GM12878 (cell line): ENCODE measurements at regions not wholly inside any gene's neighbourhood (a gene's known extent, or its start where the extent isn't known, plus 50 kb on each side); places are given as distances from the start of the nearest gene placed in this dataset.

ENCODE experiments used
- ATAC-seq: fragments of 200-7000 bp; cut with Tn5 transposase; 3 replicates; pipeline ENCODE4 v1.9.1; 2020; ENCODE audit warnings: mild to moderate bottlenecking, moderate library complexity
- BruUV-seq: library from RNA; stranded (reverse); fragments of 400-500 nt; replicated peaks from 2 replicates; lab custom pipeline; 2021; lab: Mats Ljungman, UMichigan
- CTCF ChIA-PET: fragments of 300-600 bp; sonication (Branson Sonifier 250); formaldehyde crosslinking; extraction: SDS; loops from one replicate; lab custom pipeline; 2021; ENCODE audit warnings: inconsistent platforms; lab: Yijun Ruan, JAX
- POLR2A ChIA-PET: fragments of 350-600 bp; formaldehyde crosslinking; extraction: SDS; loops from one replicate; lab custom pipeline; 2021; ENCODE audit warnings: inconsistent platforms; lab: Charles Lee
- RAD21 ChIA-PET: fragments of 300-600 bp; sonication (Branson Sonifier 250); formaldehyde crosslinking; loops from one replicate; lab custom pipeline; 2023; ENCODE audit warnings: antibody characterized with exemption; ENCODE audit not compliant: unreplicated experiment; lab: Charles Lee
- SMC1A ChIA-PET: fragments of 300-600 bp; sonication (Branson Sonifier 250); formaldehyde crosslinking; loops from one replicate; lab custom pipeline; 2023; ENCODE audit not compliant: unreplicated experiment, uncharacterized antibody; lab: Charles Lee
- DNase-seq: peaks from one replicate; pipeline ENCODE4 v3.0.0-alpha.2; 2011; ENCODE audit warnings: low read depth, low spot score
- FAIRE-seq: peaks from 3 replicates; lab custom pipeline; 2011; peaks lifted over from hg19 to GRCh38; lab: Jason Lieb, UNC
- H2AFZ ChIP-seq: 2 replicates; pipeline ENCODE4 v1.6.0; 2011; ENCODE audit warnings: low read depth, low read length, control low read depth; ENCODE audit not compliant: control insufficient read depth
- H3K27ac ChIP-seq: 2 replicates; pipeline ENCODE4 v1.5.1; 2011; ENCODE audit warnings: control low read depth; ENCODE audit not compliant: control insufficient read depth, insufficient read depth
- H3K27me3 ChIP-seq, 2 experiments: replicated peaks in 1 of 2; 2 replicates each; pipeline versions ENCODE4 v1.6.0 to v1.6.1; 2011; ENCODE audit warnings: low read length in 1 of 2; ENCODE audit not compliant: control insufficient read depth in 2 of 2, insufficient read depth in 2 of 2
- H3K36me3 ChIP-seq, 2 experiments: 2 replicates each; pipeline ENCODE4 v1.5.1; 2011; ENCODE audit warnings: low read length in 1 of 2; ENCODE audit not compliant: control insufficient read depth in 2 of 2, insufficient read depth in 2 of 2
- H3K4me1 ChIP-seq: 2 replicates; pipeline ENCODE4 v1.6.1; 2011; ENCODE audit warnings: mild to moderate bottlenecking, low read length, moderate library complexity, mixed read lengths; ENCODE audit not compliant: control insufficient read depth, insufficient read depth
- H3K4me2 ChIP-seq: 2 replicates; pipeline ENCODE4 v1.6.0; 2011; ENCODE audit warnings: control low read depth; ENCODE audit not compliant: control insufficient read depth, insufficient read depth
- H3K4me3 ChIP-seq: fragments of 200-600 bp; sonication (generic); 2 replicates; pipeline ENCODE4 v1.5.1; 2016
- H3K79me2 ChIP-seq: 2 replicates; pipeline ENCODE4 v1.6.0; 2011; ENCODE audit warnings: low read length; ENCODE audit not compliant: control insufficient read depth, insufficient read depth
- H3K9ac ChIP-seq: 2 replicates; pipeline ENCODE4 v1.8.0; 2011; ENCODE audit warnings: low read length, control low read depth, mixed read lengths; ENCODE audit not compliant: control insufficient read depth, insufficient read depth
- H3K9me3 ChIP-seq: replicated peaks from 3 replicates; pipeline ENCODE4 v1.5.1; 2011; ENCODE audit warnings: mild to moderate bottlenecking, low read length; ENCODE audit not compliant: control insufficient read depth, insufficient read depth
- H4K20me1 ChIP-seq: 2 replicates; pipeline ENCODE4 v1.6.0; 2011; ENCODE audit not compliant: control insufficient read depth, insufficient read depth
- BMI1 ChIP-seq: fragments of 450-650 bp; IDR thresholded peaks from 2 replicates; pipeline ENCODE4 v1.6.1; 2016; ENCODE audit warnings: mild to moderate bottlenecking, moderate library complexity, borderline replicate concordance
- CREM ChIP-seq: IDR thresholded peaks from 2 replicates; pipeline ENCODE4 v1.6.1; 2014; ENCODE audit warnings: antibody characterized with exemption, low read depth
- MXI1 ChIP-seq: fragments of 150-350 bp; IDR thresholded peaks from 2 replicates; pipeline ENCODE4 v1.6.1; 2011; ENCODE audit warnings: low read depth, mild to moderate bottlenecking, inconsistent platforms, low read length, improper control_type of control experiment
- RFX5 ChIP-seq: IDR thresholded peaks from 2 replicates; pipeline ENCODE4 v1.6.1; 2011; ENCODE audit warnings: low read depth, low read length, improper control_type of control experiment
- ZNF217 ChIP-seq: fragments of 450-650 bp; IDR thresholded peaks from 2 replicates; pipeline ENCODE4 v1.6.1; 2017; ENCODE audit warnings: antibody characterized with exemption, mild to moderate bottlenecking
- WGBS: methylation state at CpG from one replicate; pipeline ENCODE4 v1.1.6; 2016; ENCODE audit warnings: low lambda C conversion rate; ENCODE audit not compliant: insufficient replicate concordance, insufficient coverage; ENCODE audit errors: missing lambda C conversion rate; 5-methylcytosine and 5-hydroxymethylcytosine counted together
- in situ Hi-C: fragments of 300-500 bp; cut with MboI; formaldehyde crosslinking; loops from 9 replicates; pipeline ENCODE4 v1.14.3; 2018; ENCODE audit warnings: mixed read lengths
- intact Hi-C: fragments of 100-400 bp; cut with micrococcal nuclease; formaldehyde crosslinking; loops from one replicate; pipeline ENCODE4 v1.14.2; 2022; ENCODE audit not compliant: unreplicated experiment
- TF ChIP-seq, protein P1 (sequence below): IDR thresholded peaks from 2 replicates; pipeline ENCODE4 v1.6.1; 2012; ENCODE audit warnings: mild to moderate bottlenecking, low read depth, low read length
- TF ChIP-seq, protein P2 (sequence below): IDR thresholded peaks from 2 replicates; pipeline ENCODE4 v1.6.1; 2012; ENCODE audit warnings: low read depth, low read length, improper control_type of control experiment
- TF ChIP-seq, protein P3 (sequence below): fragments of 450-650 bp; IDR thresholded peaks from 2 replicates; pipeline ENCODE4 v1.6.1; 2018; ENCODE audit warnings: mild to moderate bottlenecking, low read depth, moderate library complexity; ENCODE audit not compliant: partially characterized antibody
- TF ChIP-seq, protein P4 (sequence below): fragments of 150-350 bp; IDR thresholded peaks from 2 replicates; pipeline ENCODE4 v1.6.1; 2016; ENCODE audit warnings: low read depth, low read length
- TF ChIP-seq, protein P5 (sequence below): fragments of 450-650 bp; IDR thresholded peaks from 2 replicates; pipeline ENCODE4 v1.6.1; 2016; ENCODE audit warnings: mild to moderate bottlenecking

DNA sequence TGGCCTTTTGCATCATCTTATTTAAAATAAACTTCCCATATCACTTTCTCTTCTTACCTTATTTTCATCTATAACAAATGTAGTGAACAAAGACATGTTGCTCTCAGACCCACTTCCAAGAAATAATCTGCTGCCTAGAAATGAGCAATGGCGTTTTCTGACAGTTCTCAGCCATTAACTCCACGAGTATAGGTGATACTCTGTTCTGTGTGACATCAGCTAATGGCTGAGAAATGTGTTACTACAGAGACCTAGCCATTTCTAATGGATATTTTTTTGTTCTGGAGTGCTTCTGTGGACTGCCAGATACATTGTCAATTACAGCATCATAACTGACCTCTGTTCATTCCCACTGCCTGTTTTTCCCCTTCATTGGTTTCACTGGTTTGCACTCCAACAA, 67.8 kb downstream of the CCDC59 start:
- Histone ChIP-seq H3K4me1 (no peaks in the 10 kb centered on the region), H3K27ac (no peak overlapping the region), H2AFZ (no peak overlapping the region), H3K9ac (no peak overlapping the region), H3K27me3 (no peaks in the 10 kb centered on the region), H3K79me2 (no peaks in the 10 kb centered on the region), H3K36me3 (no peaks in the 10 kb centered on the region), H4K20me1 (no peaks in the 10 kb centered on the region), H3K4me3 (no peak overlapping the region), H3K4me2 (no peak overlapping the region), H3K9me3 (no peaks in the 10 kb centered on the region)
- in situ Hi-C loops (no loop called here), intact Hi-C loops (no loop called here)
- no peak for DNase-seq
- ChIA-PET SMC1A (interaction anchor here (0.6 kb wide), 1 partner anchor 682 kb away, joined by 3 read pairs; no protein-coding TSS in a partner anchor), CTCF (no interaction called here), RAD21 (no interaction called here), POLR2A (no interaction called here)
- WGBS = 0% methylated on average over 2 of the region's 2 CpGs
- FAIRE-seq = no peak
- ATAC-seq = no peak
- no TSS peak for BruUV-seq
- TF ChIP-seq ZNF217 (no peak), RFX5 (no peak), MXI1 (no peak), BMI1 (no peak), CREM (no peak)
- TF ChIP-seq, protein P1, sequence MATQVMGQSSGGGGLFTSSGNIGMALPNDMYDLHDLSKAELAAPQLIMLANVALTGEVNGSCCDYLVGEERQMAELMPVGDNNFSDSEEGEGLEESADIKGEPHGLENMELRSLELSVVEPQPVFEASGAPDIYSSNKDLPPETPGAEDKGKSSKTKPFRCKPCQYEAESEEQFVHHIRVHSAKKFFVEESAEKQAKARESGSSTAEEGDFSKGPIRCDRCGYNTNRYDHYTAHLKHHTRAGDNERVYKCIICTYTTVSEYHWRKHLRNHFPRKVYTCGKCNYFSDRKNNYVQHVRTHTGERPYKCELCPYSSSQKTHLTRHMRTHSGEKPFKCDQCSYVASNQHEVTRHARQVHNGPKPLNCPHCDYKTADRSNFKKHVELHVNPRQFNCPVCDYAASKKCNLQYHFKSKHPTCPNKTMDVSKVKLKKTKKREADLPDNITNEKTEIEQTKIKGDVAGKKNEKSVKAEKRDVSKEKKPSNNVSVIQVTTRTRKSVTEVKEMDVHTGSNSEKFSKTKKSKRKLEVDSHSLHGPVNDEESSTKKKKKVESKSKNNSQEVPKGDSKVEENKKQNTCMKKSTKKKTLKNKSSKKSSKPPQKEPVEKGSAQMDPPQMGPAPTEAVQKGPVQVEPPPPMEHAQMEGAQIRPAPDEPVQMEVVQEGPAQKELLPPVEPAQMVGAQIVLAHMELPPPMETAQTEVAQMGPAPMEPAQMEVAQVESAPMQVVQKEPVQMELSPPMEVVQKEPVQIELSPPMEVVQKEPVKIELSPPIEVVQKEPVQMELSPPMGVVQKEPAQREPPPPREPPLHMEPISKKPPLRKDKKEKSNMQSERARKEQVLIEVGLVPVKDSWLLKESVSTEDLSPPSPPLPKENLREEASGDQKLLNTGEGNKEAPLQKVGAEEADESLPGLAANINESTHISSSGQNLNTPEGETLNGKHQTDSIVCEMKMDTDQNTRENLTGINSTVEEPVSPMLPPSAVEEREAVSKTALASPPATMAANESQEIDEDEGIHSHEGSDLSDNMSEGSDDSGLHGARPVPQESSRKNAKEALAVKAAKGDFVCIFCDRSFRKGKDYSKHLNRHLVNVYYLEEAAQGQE = no peak
- TF ChIP-seq, protein P2, sequence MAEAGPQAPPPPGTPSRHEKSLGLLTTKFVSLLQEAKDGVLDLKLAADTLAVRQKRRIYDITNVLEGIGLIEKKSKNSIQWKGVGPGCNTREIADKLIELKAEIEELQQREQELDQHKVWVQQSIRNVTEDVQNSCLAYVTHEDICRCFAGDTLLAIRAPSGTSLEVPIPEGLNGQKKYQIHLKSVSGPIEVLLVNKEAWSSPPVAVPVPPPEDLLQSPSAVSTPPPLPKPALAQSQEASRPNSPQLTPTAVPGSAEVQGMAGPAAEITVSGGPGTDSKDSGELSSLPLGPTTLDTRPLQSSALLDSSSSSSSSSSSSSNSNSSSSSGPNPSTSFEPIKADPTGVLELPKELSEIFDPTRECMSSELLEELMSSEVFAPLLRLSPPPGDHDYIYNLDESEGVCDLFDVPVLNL = no peak
- TF ChIP-seq, protein P3, sequence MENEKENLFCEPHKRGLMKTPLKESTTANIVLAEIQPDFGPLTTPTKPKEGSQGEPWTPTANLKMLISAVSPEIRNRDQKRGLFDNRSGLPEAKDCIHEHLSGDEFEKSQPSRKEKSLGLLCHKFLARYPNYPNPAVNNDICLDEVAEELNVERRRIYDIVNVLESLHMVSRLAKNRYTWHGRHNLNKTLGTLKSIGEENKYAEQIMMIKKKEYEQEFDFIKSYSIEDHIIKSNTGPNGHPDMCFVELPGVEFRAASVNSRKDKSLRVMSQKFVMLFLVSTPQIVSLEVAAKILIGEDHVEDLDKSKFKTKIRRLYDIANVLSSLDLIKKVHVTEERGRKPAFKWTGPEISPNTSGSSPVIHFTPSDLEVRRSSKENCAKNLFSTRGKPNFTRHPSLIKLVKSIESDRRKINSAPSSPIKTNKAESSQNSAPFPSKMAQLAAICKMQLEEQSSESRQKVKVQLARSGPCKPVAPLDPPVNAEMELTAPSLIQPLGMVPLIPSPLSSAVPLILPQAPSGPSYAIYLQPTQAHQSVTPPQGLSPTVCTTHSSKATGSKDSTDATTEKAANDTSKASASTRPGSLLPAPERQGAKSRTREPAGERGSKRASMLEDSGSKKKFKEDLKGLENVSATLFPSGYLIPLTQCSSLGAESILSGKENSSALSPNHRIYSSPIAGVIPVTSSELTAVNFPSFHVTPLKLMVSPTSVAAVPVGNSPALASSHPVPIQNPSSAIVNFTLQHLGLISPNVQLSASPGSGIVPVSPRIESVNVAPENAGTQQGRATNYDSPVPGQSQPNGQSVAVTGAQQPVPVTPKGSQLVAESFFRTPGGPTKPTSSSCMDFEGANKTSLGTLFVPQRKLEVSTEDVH = no peak
- TF ChIP-seq, protein P4, sequence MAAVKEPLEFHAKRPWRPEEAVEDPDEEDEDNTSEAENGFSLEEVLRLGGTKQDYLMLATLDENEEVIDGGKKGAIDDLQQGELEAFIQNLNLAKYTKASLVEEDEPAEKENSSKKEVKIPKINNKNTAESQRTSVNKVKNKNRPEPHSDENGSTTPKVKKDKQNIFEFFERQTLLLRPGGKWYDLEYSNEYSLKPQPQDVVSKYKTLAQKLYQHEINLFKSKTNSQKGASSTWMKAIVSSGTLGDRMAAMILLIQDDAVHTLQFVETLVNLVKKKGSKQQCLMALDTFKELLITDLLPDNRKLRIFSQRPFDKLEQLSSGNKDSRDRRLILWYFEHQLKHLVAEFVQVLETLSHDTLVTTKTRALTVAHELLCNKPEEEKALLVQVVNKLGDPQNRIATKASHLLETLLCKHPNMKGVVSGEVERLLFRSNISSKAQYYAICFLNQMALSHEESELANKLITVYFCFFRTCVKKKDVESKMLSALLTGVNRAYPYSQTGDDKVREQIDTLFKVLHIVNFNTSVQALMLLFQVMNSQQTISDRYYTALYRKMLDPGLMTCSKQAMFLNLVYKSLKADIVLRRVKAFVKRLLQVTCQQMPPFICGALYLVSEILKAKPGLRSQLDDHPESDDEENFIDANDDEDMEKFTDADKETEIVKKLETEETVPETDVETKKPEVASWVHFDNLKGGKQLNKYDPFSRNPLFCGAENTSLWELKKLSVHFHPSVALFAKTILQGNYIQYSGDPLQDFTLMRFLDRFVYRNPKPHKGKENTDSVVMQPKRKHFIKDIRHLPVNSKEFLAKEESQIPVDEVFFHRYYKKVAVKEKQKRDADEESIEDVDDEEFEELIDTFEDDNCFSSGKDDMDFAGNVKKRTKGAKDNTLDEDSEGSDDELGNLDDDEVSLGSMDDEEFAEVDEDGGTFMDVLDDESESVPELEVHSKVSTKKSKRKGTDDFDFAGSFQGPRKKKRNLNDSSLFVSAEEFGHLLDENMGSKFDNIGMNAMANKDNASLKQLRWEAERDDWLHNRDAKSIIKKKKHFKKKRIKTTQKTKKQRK = no peak
- TF ChIP-seq, protein P5, sequence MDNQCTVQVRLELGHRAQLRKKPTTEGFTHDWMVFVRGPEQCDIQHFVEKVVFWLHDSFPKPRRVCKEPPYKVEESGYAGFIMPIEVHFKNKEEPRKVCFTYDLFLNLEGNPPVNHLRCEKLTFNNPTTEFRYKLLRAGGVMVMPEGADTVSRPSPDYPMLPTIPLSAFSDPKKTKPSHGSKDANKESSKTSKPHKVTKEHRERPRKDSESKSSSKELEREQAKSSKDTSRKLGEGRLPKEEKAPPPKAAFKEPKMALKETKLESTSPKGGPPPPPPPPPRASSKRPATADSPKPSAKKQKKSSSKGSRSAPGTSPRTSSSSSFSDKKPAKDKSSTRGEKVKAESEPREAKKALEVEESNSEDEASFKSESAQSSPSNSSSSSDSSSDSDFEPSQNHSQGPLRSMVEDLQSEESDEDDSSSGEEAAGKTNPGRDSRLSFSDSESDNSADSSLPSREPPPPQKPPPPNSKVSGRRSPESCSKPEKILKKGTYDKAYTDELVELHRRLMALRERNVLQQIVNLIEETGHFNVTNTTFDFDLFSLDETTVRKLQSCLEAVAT = no peak
